Endothelial cell of umbilical vein (primary cell): ENCODE measurements at regions not wholly inside any gene's neighbourhood (a gene's known extent, or its start where the extent isn't known, plus 50 kb on each side); places are given as distances from the start of the nearest gene placed in this dataset.

Experiments
- CTCF ChIP-seq, 2 donors: IDR thresholded peaks; 1 replicate in 1 of 2; 2 replicates in 1 of 2; pipeline ENCODE4 v1.5.1; 2011; ENCODE audit warnings: low read length in 2 of 2, mild to moderate bottlenecking in 2 of 2, moderate library complexity in 2 of 2, control low read depth in 1 of 2, inconsistent platforms in 1 of 2, low read depth in 1 of 2; ENCODE audit not compliant: insufficient read depth in 1 of 2; ENCODE audit errors: extremely low read depth in 1 of 2
- GATA2 ChIP-seq: IDR thresholded peaks from 2 replicates; pipeline ENCODE4 v1.7.0; 2011; ENCODE audit warnings: low read depth, mild to moderate bottlenecking, moderate library complexity, mixed read lengths, low read length; ENCODE audit not compliant: insufficient read length, insufficient read depth
- MAX ChIP-seq: IDR thresholded peaks from 2 replicates; pipeline ENCODE4 v1.6.1; 2011; ENCODE audit not compliant: insufficient read depth, insufficient read length
- POLR2A ChIP-seq: IDR thresholded peaks from 2 replicates; pipeline ENCODE4 v1.6.1; 2012; ENCODE audit warnings: low read depth, mild to moderate bottlenecking, control low read depth, low read length
- POLR2AphosphoS5 ChIP-seq: IDR thresholded peaks from 2 replicates; pipeline ENCODE4 v1.6.1; 2012; ENCODE audit warnings: low read depth, mild to moderate bottlenecking, control low read depth, low read length, moderate library complexity; ENCODE audit not compliant: insufficient read depth

- TF ChIP-seq CTCF (IDR thresholded peaks at IDR 0.05; ENCODE audit: extremely low read depth in 1 of 2, insufficient read depth in 1 of 2, low read depth in 1 of 2, low read length in 2 of 2) = no peak
- TF ChIP-seq POLR2AphosphoS5 = no peak
- no peak for TF ChIP-seq POLR2A
- no peak for TF ChIP-seq MAX
- no peak for TF ChIP-seq GATA2
These were observed 429.1 kb upstream of the PKDCC start for GRCh38 chr2:41618754-41619153.
